NCI-H1048 (cell line): ENCODE measurements at regions not wholly inside any gene's neighbourhood (a gene's known extent, or its start where the extent isn't known, plus 50 kb on each side); places are given as distances from the start of the nearest gene placed in this dataset.

Source experiments
- DNase-seq: peaks from one replicate; lab custom pipeline; 2025; lab: John Stamatoyannopoulos, UW

GRCh38 chr1:87278825-87279535 lies 49.7 kb upstream of the LMO4 start:
- DNase-seq, result no peak
